ENCODE measurements at regions not wholly inside any gene's neighbourhood (a gene's known extent, or its start where the extent isn't known, plus 50 kb on each side); places are given as distances from the start of the nearest gene placed in this dataset.
"Not testable (repeated sequence)": the region's sequence is repeated elsewhere in the genome, so short reads cannot be mapped to it uniquely, and the experiment has no call there.

DNA sequence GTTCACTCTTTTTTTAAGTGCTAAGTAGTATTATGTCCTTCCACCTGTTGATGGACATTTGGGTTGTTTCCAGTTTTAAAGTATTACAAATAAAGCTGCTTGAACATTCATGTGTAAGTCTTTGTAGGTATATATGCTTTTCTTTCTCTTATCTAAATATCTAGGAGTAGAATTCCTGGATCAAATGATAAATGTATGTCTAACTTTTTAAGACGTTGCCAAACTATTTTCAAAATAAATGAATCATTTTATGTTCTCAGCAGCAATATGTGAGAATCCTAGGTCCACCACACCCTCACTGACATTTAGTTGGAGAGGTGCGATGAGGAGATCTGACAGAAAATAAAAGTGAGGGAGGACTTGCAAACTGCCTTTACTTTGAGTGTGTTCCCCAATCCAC lies 291.7 kb upstream of the UGT8 start:
- DNase-seq: no peak

DNA sequence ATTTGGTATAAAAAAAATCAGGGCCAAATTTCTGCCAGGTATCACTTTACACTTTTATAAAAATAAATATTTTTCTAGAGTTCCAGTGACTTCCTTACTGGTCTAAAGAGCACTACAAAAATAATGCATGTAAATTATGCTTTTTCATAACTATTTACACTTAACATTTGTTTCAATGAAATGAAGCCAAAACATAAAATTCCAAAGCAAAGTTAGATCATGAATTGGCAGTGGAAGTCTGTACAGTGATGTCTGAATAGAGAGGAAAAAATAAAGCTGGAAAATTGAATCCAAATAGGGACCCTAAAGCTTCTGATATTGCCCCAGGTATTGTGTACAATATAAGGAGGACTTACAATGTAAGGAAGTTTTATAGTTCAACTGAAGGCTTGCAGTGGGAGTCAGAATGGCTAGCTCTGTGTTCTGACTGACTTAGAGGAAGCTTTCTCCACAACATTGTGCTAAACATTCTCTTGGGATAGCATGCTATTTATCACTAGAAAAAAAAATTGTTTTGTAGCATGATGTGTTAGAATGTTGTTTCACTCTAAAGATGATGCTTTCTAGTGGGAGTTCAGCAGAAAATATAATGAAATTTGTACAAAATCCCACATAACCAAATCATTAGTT lies 288.2 kb upstream of the UGT8 start:
- no peak for DNase-seq

DNA sequence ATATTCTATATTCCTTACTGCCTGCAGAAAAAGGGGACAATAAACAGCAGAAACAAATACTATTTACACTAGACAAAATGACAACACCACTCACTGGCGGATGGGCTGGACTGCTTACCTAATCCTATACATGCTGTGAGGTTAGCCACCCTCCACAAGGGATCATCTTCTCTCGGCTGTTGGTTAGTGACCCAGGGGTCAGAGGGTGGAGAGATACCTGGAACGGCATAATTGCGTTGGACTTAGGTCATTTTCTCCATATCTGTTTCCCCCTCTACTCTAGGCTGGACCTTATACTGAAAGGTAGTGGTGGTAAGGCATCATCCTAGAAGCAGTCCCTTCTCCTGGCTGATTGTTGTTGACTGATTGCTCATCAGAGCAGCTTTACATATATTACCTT lies 286.8 kb upstream of the UGT8 start:
- no peak for DNase-seq

DNA sequence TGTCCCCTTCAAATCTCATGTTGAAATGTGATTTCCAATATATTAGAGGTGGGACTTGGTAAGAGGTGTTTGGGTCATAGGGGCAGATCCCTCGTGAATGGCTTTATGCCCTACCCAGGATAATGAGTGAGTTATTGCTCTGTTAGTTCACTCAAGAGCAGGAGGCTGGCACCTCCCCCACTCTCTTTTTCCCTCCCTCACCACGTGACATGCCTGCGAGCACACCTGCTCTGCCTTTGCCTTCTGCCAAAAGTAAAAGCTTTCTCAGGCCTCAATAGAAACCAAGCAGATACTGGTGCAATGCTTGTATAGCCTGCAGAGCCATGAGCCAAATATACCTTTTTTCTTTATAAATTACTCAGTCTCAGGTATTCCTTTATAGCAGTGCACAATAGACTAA lies 286.3 kb upstream of the UGT8 start:
- DNase-seq: no peak

DNA sequence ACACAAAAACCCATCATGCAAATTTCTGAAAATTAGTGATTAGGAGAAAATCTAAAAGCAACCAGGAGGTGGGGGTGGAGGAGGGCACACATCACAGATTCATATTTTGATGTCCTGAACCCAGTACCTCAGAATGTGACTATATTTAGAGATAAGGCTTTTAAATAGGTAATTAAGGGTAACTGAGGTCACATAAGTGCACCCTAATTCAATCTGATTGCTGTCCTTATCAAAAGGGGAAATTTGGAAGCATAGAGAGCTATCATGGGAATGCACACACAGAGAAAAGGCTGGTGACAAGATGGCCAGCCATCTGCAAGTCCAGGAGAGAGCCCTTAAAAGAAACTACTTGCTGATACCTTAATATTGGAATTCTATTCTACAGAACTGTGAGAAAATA lies 281.8 kb upstream of the UGT8 start:
- DNase-seq: no peak

DNA sequence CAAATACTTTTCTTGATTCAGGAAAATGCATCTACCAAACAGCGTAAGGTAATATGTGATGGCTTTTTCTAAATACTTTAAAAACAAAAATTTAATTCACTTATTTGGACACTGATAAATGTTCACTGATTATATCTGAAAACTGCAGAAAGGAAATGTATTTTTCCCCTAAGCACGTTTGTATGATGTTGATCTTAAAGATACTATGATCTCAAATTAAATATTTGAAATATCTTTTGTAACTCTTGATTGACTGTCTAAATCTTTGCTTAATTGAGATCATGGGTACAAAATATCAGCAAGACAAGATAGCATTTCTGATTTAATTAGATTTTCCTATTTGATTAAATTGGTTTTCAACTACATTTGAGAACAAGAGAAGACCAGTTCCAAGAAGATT lies 281.0 kb upstream of the UGT8 start:
- DNase-seq: no peak

DNA sequence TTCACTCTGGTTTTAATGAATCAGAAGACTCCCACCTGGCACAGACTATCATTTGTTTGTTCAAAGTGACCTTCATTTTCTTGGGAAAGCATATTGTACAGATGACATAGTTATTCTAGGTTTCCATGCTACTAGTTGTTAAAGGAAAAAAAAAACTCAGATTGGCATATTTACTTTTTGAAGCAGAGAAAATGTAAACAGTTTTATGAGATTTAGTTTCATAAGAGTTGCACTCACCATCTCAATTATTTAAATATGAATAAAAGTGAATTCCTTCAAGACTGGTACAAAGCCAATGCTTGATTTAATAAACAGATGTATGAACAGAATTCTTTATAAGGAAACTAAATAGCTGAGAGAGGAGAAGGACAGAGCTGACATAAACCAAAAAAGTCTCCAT lies 280.3 kb upstream of the UGT8 start:
- DNase-seq: no peak

DNA sequence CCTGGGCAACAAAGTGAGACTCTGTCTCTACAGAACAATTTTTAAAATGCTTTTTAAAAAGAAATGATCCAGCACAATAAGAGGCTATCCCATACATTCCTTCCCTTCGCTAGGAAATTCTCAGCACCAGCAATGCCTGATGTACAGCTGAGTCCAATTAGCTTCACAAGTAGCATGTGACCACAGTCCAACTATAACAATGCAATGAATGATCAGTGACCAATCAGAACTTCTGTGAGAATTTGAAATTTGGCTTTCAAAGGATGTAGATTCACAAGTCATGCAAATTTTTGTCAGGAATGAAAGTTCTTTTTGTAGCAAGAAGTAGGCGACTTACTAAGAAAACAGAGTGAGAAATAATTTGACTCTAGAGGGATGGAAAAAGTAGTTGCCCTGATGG lies 278.5 kb upstream of the UGT8 start:
- peak; percentile 8 for DNase-seq

DNA sequence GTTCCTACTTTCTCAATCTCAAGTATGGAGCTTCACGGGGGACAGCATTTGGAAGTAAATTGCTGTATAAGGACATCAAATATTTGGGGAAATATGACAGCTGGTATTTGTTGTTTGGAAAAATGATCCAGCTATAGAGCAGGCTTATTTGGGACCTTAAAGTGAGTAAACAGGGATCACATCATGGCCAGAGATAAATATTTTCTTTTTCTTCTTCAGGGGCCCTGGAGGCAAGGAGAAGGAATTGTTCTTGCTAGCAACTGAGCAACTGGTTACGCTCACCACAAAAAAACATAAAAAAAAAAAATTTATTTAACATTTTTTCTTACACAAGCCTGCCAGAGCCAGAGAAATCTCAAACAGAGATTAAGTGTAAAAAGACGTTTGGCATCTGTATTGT lies 277.2 kb upstream of the UGT8 start:
- DNase-seq: no peak

DNA sequence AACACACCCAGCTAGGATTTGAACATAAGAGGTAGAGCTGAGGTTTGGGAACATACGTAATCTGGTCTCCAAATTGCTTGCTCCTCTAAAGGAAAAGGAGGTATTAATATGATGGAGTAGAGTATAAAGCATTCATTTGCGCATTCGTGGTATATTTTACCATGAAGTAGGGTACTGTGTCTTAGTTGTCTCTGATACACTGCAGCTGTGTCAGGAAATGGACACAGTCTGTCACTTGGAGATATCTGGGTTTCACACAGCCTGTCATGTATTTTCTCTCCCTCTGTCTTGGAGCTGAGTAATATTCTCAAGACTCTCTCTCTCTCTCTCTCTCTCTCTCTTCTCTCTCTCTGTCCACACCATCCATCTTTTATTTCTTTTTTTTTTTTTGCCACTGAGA lies 274.8 kb upstream of the UGT8 start:
- DNase-seq: no peak

DNA sequence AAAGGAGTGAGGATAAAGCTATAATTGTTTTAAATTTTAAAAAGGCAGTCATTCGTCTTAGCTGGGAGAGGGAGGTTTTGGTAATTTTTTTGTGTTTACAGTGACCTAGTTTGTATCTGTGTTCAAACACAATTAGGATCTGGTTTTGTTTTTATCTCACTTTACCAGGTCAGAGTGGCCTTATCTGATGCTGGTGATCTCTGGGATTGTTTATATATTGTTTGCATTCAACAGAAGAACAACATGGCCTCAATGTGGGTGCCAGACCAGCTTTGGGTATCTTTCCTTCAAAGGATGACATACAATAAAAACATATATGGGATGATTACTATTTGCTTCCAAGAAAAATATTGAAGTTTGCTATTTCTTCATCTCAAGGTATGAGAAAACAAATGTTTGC lies 272.2 kb upstream of the UGT8 start:
- no peak for DNase-seq

DNA sequence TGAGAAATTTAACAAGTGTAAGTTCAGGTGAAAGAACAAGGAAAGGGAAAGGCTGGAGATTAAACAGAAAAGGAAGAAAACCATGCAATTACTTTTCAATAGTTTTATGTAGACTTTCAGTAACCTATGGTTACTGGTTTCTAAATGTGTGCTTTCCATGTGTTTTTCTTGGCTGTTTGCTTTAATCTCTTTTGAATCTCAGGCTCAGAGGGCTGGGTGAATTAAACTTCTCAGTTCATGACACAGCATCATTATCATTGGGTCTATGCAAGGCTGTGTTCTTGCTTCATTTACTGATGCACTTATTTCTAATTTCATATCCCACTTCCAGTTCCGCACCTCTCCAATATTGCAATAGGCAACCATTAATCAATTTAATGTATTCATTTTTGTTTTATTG lies 266.5 kb upstream of the UGT8 start:
- DNase-seq: no peak

DNA sequence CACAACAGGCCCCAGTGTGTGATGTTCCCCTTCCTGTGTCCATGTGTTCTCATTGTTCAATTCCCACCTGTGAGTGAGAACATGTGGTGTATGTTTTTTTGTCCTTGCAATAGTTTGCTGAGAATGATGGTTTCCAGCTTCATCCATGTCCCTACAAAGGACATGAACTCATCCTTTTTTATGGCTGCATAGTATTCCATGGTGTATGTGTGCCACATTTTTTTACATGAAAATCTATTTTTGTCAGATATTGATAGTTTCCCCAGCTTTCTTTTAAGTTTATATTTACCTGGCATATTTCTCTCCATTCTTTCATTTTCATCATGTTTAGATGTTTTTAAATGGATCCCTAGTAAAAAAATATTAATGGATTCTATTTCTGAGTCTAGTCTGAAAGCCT lies 264.2 kb upstream of the UGT8 start:
- DNase-seq: not testable (repeated sequence)

DNA sequence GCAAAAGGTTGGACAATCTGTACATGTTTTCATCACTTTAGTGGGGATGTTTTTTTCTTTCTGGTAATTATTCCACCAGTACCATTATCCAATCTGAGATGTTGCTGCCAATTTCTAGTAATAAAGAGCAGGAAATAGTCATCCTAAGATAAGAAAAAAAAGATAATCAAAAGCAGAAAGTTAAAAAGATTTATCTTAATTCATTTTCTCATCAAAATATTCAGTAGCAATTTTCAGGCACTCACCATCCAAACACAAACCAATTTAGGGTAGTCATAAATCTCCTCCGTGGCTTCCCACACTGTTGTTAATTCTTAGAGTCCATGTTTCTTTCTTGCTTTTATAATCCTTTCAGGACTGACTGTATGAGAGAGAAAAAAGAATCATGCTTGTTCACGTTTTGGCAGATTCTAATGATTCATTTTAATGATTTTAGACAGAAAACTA lies 263.7 kb upstream of the UGT8 start:
- peak; percentile 82 for DNase-seq

DNA sequence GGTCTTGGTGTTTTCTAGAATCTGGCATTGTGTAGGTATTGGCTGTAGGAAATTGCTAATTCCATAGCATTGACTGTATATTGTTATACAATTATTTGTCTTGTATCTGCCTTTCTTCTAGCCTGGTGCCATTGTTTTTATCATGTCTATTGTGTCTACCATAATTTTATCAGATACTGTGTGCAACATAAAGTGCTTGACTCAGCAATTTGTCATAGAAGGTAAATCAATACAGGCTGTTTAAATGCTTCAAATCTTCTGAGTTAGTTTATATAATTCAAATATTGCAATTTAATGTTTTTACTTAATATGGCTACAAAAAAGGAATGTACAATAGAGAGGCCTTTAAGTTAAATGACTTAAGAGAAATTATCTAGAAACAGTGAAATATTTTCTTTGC lies 263.3 kb upstream of the UGT8 start:
- no peak for DNase-seq

DNA sequence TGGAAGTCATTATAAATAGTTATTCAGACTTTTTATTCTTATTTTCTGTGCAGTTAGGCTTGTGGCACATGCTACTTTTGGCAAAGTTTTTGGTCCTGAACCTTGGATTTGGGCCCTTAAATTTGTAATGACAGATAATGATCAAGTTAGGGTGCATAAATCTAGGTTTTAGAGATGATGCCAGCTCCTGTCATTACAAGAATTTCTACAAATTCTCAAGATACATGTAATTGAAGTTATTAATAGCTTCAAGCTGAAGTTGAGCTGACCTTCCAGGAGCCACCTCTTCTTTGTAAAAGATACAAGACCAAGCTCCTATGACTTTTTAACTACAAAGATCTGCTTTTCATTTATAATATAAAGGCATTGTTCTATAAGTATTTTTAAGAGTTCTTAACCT lies 255.6 kb upstream of the UGT8 start:
- no peak for DNase-seq

DNA sequence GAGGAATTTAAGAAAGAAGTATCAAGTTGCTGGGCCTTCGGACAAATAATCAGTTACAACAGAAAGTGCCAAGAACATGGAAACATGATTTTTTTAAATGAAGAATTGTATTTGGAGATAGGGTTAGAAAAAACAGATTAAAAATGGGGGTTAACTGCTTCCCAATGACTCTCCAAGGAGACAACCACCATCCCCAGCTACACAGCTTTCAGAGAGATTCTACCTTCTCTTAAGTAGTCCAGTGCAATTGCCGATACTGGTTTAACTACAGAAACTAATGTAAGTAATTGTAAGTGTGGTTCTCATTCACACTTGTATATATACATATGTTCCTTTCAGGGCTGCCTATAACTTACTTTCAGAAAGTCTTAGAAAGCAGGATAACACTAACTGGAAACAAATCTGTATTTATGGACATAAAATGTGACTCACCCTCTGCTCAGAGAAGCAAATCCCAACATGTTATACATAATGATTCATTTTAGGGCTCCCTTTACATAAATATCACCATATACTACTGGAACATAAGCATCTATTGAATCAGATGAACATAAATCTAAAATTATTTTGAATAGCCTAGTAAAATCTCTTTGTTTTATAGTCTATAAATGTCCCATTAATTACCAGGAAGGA lies 248.9 kb upstream of the UGT8 start:
- DNase-seq: peak; percentile 82

DNA sequence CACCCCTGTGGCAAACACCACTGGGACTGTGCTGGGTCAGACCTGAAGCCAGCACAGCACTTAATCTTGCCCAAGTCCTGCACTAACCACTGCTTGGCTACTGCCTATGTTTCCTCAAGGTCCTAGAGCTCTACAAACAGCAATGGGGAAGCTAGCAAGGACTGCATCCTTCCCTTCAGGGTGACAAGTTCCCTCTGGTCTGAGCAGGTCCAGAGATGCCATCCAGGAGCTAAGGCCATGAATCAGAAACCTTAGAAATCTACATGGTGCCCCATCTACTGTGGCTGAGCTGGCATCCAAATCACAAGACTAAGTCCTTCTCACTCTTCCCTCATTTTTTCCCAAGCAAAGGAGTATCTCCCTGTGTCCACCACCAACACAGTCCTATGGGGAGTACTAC lies 239.7 kb upstream of the UGT8 start:
- DNase-seq: no peak

DNA sequence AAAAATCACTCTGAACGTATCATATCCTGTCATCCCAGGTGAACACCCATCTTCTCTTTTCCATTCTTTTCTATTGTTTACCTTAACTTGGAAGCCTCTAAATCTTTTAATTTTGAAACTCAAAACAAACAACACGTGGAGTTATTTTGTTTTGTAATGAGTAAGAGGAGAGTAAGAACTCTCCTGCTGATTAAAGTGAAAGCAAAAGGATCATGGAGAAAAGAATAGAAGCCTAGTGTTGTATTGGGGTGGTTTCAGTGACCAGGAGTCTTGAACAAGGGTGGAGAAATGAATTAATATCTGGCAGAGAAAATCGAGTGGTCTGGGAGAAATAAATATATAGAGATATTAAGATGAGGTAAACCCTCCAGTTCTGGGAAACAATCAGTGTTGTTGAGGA lies 237.4 kb upstream of the UGT8 start:
- DNase-seq: no peak

DNA sequence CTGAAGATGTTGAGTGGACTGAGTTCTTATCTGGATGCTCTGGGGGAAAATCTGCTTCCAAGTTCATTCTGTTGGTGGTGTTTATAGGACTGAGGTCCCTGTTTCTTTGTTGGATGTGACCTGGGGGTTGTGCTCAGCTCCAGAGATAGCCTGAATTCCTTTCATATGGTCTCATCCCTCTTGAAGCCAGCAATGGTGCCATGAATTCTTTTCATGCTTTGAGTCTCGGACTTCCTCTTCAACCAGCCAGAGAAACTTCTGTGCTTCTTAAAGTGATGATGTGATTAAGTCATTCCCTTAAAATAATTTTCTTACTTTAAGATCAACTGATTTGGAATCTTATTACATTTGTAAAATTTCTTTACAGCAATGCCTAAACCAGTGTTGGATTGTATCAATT lies 233.8 kb upstream of the UGT8 start:
- peak; percentile 96 for DNase-seq

DNA sequence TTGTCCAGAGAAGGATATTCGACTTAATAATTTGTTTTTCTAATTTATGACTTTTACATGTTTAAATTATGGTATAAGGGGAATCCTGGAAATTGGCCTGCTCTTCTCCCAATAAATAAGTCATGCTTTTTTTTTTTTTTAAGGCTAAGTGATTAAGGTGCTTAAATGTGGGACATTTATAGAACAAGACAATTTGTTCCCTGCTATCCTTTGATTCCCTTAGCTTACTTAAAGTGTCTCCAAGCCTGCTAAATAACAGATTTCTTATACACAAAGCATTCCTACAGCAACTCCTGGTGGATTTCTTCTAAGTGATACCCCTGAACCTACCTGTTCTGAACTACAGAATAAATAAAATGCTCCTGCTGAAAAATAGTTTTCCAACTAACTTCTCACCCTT lies 233.0 kb upstream of the UGT8 start:
- DNase-seq: no peak

DNA sequence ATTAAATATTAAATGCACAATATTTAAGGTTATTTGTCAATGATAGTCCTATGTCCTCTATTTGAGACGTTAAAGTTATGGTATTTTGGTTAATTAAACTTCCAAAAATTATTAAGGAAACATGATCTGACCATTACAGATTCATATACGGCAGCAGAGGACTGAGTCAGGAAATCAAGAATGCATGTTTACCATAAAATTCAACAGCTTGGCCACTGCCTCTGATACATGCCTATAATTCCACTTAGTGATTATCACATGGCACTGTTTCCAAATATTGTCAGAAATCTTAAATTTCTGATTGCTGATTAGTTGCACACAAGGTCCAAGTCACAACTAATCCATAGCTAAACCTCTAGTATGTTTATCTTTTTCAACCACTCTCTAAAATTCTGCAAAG lies 232.2 kb upstream of the UGT8 start:
- DNase-seq: peak; percentile 60

DNA sequence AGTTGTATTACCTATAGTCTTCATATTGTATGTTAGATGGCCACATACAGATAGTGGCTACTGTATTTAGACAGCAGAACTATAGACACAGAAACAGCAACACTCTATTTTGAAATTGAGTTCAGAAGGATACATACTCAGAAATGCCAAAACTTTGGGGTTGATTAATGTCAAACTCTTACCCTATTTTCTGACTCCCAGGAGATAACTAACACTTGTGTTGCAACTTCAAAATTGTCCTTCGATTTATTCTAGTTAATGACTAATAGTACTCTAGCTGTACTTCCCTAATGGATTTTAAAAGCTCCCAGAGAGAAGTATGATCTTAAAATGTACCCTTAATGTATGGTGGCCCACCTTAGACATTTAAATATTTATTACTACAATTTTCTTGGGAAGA lies 229.9 kb upstream of the UGT8 start:
- no peak for DNase-seq

DNA sequence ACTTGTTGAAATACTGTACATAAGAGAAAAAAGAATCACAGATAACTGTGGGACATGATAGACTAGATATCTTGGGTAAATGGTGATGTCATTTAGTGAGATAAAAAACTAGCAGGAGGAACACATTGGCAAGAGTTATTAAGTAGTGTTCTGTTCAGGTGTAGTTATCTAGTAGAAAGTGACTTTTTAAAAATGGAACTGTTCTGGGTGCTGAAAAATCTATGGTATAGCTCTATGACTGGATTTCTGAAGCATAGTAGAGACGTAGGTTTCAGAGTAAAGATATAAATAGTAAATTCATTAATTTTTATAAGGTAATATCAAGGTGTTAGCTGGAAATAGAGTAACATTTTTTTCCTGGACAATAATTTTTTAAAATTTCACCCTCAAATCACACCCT lies 225.1 kb upstream of the UGT8 start:
- DNase-seq: no peak

DNA sequence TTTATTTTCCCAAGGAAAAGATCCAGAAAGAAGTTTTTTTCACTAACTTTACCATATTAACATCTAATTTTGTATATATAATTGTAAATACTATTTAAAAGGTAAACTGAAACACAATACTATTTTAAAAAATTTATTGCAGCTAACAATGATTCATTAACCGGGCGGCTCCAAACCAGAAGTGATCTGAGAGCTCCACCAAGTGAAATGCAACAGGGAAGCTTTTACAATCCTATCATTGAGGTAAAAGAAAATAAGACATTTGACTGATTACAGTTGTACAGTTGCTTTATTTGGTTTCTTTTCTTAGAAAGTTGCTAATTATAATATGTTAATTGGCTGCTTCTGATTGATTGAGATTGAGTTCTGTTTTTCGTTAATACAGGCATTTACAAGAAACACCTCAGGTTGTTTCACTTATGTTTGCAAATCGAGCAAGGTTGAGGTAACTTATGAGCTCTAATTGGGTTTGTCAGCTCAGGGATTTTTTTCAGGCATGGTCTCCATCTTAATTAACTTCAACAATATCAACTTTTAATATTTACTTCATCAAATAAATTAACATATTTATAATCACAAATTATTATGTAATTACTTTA lies 220.2 kb upstream of the UGT8 start:
- DNase-seq: peak; percentile 64

Measured in fibroblast of skin of right quadriceps (primary cell).